Skeletal muscle satellite cell (primary cell): ENCODE measurements at regions not wholly inside any gene's neighbourhood (a gene's known extent, or its start where the extent isn't known, plus 50 kb on each side); places are given as distances from the start of the nearest gene placed in this dataset.
"Not testable (repeated sequence)": the region's sequence is repeated elsewhere in the genome, so short reads cannot be mapped to it uniquely, and the experiment has no call there.

Experiments used
- H3K27me3 ChIP-seq: 2 replicates; pipeline ENCODE4 v1.7.0; 2013; ENCODE audit warnings: low read length; ENCODE audit not compliant: control insufficient read depth, insufficient read depth
- H3K36me3 ChIP-seq: 2 replicates; pipeline ENCODE4 v1.7.0; 2013; ENCODE audit warnings: mild to moderate bottlenecking, control low read depth, low read length; ENCODE audit not compliant: insufficient read depth
- H3K4me1 ChIP-seq: 2 replicates; pipeline ENCODE4 v1.7.0; 2013; ENCODE audit warnings: low read length; ENCODE audit not compliant: control insufficient read depth, insufficient read depth
- H3K4me2 ChIP-seq: 2 replicates; pipeline ENCODE4 v1.7.0; 2013; ENCODE audit warnings: mild to moderate bottlenecking, low read length
- H3K4me3 ChIP-seq: 2 replicates; pipeline ENCODE4 v1.7.0; 2013; ENCODE audit warnings: low read length
- H3K9ac ChIP-seq: 2 replicates; pipeline ENCODE4 v1.7.0; 2013; ENCODE audit warnings: mild to moderate bottlenecking, low read depth, low read length, moderate library complexity
- H3K9me3 ChIP-seq: replicated peaks from 2 replicates; pipeline ENCODE4 v1.7.0; 2013; ENCODE audit warnings: mild to moderate bottlenecking, control low read depth, low read length

- Histone ChIP-seq H3K4me1 (peaks cover 17% of the 10 kb centered on the region), H3K27me3 (no peaks in the 10 kb centered on the region), H3K9ac (no peak overlapping the region), H3K9me3 (no peaks in the 10 kb centered on the region), H3K4me3 (no peak overlapping the region), H3K36me3 (no peaks in the 10 kb centered on the region), H3K4me2 (no peak overlapping the region)
Observed at GRCh38 chr2:142756430-142756829, 121.0 kb upstream of the KYNU start.

- Histone ChIP-seq H3K27me3 (no peaks in the 10 kb centered on the region), H3K9me3 (no peaks in the 10 kb centered on the region), H3K4me1 (peaks cover 17% of the 10 kb centered on the region)
Observed at GRCh38 chr2:142755191-142755590, 122.3 kb upstream of the KYNU start.

DNA sequence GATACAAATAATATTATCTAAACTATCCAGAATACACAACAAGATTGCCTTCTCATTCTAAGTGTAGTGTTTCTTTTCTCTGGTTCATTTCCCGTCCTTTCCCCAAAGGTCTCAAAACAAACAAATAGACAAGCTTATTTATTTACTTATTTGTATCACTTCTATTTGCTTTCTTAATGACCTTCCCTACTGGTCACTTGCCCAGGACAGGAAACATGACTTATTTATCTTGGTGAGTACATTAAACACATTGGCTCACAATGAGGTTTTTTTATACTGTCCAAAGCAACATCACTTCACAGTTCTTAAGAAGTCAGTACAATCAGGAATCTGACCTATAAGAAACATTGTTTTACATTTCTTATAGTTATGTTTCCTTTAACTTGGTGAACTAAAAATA lies 123.3 kb upstream of the KYNU start:
- H3K36me3 ChIP-seq: no peaks in the 10 kb centered on the region
- no peaks in the 10 kb centered on the region for H3K27me3 ChIP-seq
- no peak overlapping the region for H3K9ac ChIP-seq
- no peak overlapping the region for H3K4me2 ChIP-seq
- H3K4me3 ChIP-seq: no peak overlapping the region
- peaks cover 17% of the 10 kb centered on the region for H3K4me1 ChIP-seq
- no peaks in the 10 kb centered on the region for H3K9me3 ChIP-seq

More at GRCh38 chr2:142755191-142755590, 122.3 kb upstream of the KYNU start:
- Histone ChIP-seq H3K36me3 (no peaks in the 10 kb centered on the region), H3K4me2 (no peak overlapping the region), H3K4me3 (no peak overlapping the region), H3K9ac (no peak overlapping the region)

- Histone ChIP-seq H3K36me3 (no peaks in the 10 kb centered on the region), H3K4me3 (no peak overlapping the region), H3K9me3 (no peaks in the 10 kb centered on the region), H3K4me2 (no peak overlapping the region), H3K27me3 (no peaks in the 10 kb centered on the region), H3K4me1 (peaks cover 8% of the 10 kb centered on the region), H3K9ac (no peak overlapping the region)
Observed at GRCh38 chr2:142750858-142751257, 126.6 kb upstream of the KYNU start.

DNA sequence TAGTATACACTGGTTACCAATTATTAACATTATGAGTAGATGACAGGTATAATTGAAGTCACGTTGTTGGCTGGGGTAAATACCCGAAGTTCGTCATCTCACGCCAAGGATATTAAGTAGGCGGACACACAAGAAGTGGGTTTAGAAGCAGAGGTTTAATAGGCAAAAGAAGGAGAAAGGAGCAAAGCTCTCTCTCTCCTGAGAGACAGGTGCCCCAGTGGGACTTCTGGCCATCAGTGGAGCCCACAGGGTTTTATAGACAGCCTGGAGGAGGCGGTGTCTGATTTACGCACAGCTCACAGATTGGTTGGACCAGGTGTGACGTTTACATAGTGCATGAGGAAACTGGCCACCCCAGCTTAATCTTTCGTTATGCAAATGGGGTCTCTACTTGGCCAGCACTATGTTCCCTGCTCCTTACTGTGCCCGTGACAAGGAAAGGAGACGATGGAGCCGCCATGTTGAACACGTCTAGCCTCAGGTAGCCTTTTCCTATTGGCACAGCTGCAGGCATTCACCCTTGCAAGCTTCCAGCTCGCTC lies 128.8 kb upstream of the KYNU start:
- no peaks in the 10 kb centered on the region for H3K4me1 ChIP-seq
- no peak overlapping the region for H3K9ac ChIP-seq
- no peaks in the 10 kb centered on the region for H3K9me3 ChIP-seq
- H3K4me2 ChIP-seq: no peak overlapping the region
- no peak overlapping the region for H3K4me3 ChIP-seq
- no peaks in the 10 kb centered on the region for H3K27me3 ChIP-seq
- H3K36me3 ChIP-seq: no peaks in the 10 kb centered on the region

DNA sequence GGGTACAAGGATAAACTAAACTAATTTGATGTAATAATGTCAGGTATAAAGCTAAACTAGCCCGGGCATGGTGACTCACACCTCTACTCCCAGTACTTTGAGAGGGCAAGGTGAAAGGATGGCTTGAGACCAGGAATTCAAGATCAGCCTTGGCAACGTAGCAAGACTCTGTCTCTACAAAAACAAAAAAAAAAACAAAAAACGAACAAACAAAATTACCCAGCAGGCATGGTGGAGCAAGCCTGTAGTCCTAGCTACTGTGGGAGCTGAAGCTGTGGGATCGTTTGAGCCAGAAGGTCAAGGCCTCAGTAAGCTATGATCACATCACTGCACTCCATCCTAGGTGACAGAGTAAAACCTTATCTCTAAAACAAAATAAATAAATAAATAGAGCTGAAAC lies 131.8 kb upstream of the KYNU start:
- H3K4me3 ChIP-seq: no peak overlapping the region
- no peaks in the 10 kb centered on the region for H3K4me1 ChIP-seq
- no peak overlapping the region for H3K4me2 ChIP-seq
- H3K9me3 ChIP-seq: no peaks in the 10 kb centered on the region
- H3K27me3 ChIP-seq: no peaks in the 10 kb centered on the region
- H3K9ac ChIP-seq: no peak overlapping the region
- no peaks in the 10 kb centered on the region for H3K36me3 ChIP-seq

DNA sequence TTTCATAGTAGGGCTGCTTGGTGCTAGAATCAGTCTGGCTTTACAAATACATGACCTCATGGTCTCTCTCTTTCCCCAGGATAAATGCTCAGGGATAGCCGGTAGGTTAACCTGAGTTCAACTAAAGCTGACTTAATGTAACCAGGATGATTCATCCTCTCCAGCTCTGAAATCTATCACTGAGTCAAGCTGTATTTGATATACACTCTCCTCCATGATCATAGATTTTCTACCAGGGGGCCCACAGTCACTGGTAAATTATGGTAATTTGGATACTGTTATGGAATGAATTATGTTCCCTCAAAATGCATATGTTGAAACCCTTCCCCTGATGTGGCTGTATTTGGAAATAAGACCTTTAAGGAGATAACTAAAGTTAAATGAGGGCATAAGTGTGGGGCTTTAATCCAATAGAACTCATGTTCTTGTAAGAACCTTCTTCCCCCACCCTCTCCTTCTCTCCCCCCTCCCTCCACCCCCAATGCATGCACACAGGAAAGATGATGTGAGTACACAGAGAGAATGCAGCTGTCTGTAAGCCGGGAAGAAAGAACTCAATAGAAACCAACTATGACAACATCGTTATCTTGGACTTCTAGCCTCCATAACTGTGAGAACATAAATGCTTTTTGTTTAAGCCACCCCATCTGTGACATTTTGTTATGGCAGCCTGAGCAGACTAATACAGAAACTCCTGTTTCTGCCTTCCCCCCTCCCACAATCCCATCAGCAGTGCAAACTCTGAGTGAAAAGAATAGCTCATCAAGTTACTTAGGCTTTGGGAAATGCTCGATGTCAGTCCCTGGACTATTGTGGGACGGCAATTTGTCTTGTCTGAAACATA lies 134.9 kb upstream of the KYNU start:
- Histone ChIP-seq H3K27me3 (no peaks in the 10 kb centered on the region), H3K4me1 (no peaks in the 10 kb centered on the region)

DNA sequence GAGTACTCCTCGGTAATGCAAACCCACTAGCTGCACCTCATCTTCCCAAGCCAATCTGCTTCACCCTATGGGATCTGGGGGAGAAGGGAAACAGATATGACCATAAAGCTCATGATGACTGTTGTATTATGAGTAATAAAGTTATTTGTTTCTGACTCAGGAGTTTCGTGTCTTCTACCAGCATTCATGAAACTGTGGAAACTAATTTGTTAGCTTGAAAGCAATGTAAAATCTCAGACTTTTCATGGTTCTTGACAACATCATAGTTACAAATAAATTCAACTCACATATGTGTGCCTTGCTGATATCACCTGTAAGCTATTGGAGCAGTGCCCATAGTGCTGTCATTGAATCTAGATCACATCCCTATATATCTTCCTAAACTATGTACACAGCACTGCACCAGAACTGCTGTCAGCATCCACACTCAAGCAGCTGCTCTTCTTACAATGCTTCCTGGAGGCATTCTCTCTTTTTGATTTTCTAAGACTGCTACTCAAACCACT lies 135.6 kb upstream of the KYNU start:
- Histone ChIP-seq H3K9ac (no peak overlapping the region), H3K27me3 (no peaks in the 10 kb centered on the region), H3K9me3 (no peaks in the 10 kb centered on the region), H3K4me2 (no peak overlapping the region), H3K4me3 (no peak overlapping the region), H3K4me1 (no peaks in the 10 kb centered on the region), H3K36me3 (no peaks in the 10 kb centered on the region)

More for the DNA sequence above, 134.9 kb upstream of the KYNU start:
- no peak overlapping the region for H3K9ac ChIP-seq
- no peaks in the 10 kb centered on the region for H3K36me3 ChIP-seq
- H3K4me3 ChIP-seq: no peak overlapping the region
- no peaks in the 10 kb centered on the region for H3K9me3 ChIP-seq
- no peak overlapping the region for H3K4me2 ChIP-seq

GRCh38 chr2:142734770-142735169 lies 142.7 kb upstream of the KYNU start:
- no peak overlapping the region for H3K4me2 ChIP-seq
- no peaks in the 10 kb centered on the region for H3K4me1 ChIP-seq
- no peaks in the 10 kb centered on the region for H3K27me3 ChIP-seq
- no peak overlapping the region for H3K4me3 ChIP-seq
- no peaks in the 10 kb centered on the region for H3K36me3 ChIP-seq
- no peak overlapping the region for H3K9ac ChIP-seq
- H3K9me3 ChIP-seq: no peaks in the 10 kb centered on the region

DNA sequence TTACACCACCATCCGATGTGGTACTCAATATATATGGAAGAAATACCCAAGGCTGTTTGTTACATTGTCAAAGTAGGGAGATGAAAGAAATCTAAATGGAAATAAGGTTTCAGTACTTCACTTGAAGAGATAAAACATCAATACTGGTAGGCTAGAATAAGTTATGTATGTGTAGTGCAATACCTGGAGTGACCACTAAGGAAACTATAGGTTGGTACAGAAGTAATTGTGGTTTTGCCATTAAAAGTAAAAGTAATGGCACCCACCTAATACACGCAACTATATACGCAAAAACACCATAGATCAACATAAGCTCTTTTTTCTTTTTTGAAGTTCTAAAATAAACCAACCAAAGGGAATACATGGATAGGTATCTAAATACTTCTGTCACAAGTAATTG lies 143.2 kb upstream of the KYNU start:
- Histone ChIP-seq H3K9ac (no peak overlapping the region), H3K36me3 (no peaks in the 10 kb centered on the region), H3K4me2 (no peak overlapping the region), H3K4me3 (no peak overlapping the region), H3K9me3 (no peaks in the 10 kb centered on the region), H3K4me1 (no peaks in the 10 kb centered on the region), H3K27me3 (no peaks in the 10 kb centered on the region)

DNA sequence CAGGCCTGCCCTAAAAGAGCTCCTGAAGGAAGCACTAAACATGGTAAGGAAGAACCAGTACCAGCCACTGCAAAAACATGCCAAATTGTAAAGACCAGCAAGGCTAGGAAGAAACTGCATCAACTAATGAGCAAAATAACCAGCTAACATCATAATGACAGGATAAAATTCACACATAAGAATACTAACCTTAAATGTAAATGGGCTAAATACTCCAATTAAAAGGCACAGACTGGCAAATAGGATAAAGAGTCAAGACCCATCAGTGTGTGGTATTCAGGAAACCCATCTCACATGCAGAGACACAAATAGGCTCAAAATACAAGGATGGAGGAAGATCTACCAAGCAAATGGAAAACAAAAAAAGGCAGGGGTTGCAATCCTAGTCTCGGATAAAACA lies 147.7 kb upstream of the KYNU start:
- H3K9me3 ChIP-seq, H3K9ac ChIP-seq, H3K4me3 ChIP-seq, H3K4me1 ChIP-seq, H3K36me3 ChIP-seq, H3K27me3 ChIP-seq, H3K4me2 ChIP-seq: not testable (repeated sequence)
